ENCODE measurements at regions not wholly inside any gene's neighbourhood (a gene's known extent, or its start where the extent isn't known, plus 50 kb on each side); places are given as distances from the start of the nearest gene placed in this dataset.
A peak's percentile ranks its signal among the peaks of the same experiment; 100 is the strongest.
"Not testable (repeated sequence)": the region's sequence is repeated elsewhere in the genome, so short reads cannot be mapped to it uniquely, and the experiment has no call there.

GRCh38 chr21:28836588-28836987, 156.1 kb downstream of the LTN1 start:
- H3K4me1 ChIP-seq (replicated peaks in 1 of 2); ATAC-seq (replicated peaks in 6 of 8); in situ Hi-C loops (cut with MboI; ENCODE audit: low pct_unique_long_range_greater_than_20kb in 2 of 9, low sequenced_read_pairs in 9 of 9, unreplicated experiment in 9 of 9); H3K27ac ChIP-seq; H3K4me3 ChIP-seq: not testable (repeated sequence)
- WGBS, 10 experiments: 38 to 100% (median 90%) methylated on average over 1 of the region's 1 CpG; no CpG with 5 or more reads in 1 of the 10 experiments

GRCh38 chr21:28834335-28835238, 158.1 kb downstream of the LTN1 start:
- H3K4me1 ChIP-seq (replicated peaks in 1 of 2): no peaks in the 10 kb centered on the region
- ATAC-seq (replicated peaks in 6 of 8): no peak
- H3K27ac ChIP-seq: no peak overlapping the region
- in situ Hi-C loops (cut with MboI; ENCODE audit: low pct_unique_long_range_greater_than_20kb in 2 of 9, low sequenced_read_pairs in 9 of 9, unreplicated experiment in 9 of 9): no loop called here
- 100% methylated on average over 1 of the region's 6 CpGs; no CpG with 5 or more reads in 7 of the 10 experiments for WGBS, 10 experiments
- H3K4me3 ChIP-seq: no peak overlapping the region

GRCh38 chr21:28833609-28834008, 159.1 kb downstream of the LTN1 start:
- in situ Hi-C loops (cut with MboI; ENCODE audit: low pct_unique_long_range_greater_than_20kb in 2 of 9, low sequenced_read_pairs in 9 of 9, unreplicated experiment in 9 of 9): no loop called here
- WGBS, 10 experiments: 54 to 89% (median 69%) methylated on average over 1 to 3 of the region's 3 CpGs; no CpG with 5 or more reads in 1 of the 10 experiments

GRCh38 chr21:28833182-28833581, 159.5 kb downstream of the LTN1 start:
- no peak for ATAC-seq (replicated peaks in 6 of 8)
- Histone ChIP-seq H3K4me3 (no peak overlapping the region), H3K27ac (no peak overlapping the region), H3K4me1 (replicated peaks in 1 of 2) (no peaks in the 10 kb centered on the region)
- in situ Hi-C loops (cut with MboI; ENCODE audit: low pct_unique_long_range_greater_than_20kb in 2 of 9, low sequenced_read_pairs in 9 of 9, unreplicated experiment in 9 of 9): no loop called here
- WGBS, 10 experiments: 71 to 100% (median 90%) methylated on average over 1 of the region's 1 CpG; no CpG with 5 or more reads in 6 of the 10 experiments

More at GRCh38 chr21:28833609-28834008, 159.1 kb downstream of the LTN1 start:
- H3K27ac ChIP-seq: no peak overlapping the region
- H3K4me1 ChIP-seq (replicated peaks in 1 of 2): no peaks in the 10 kb centered on the region
- H3K4me3 ChIP-seq: no peak overlapping the region
- ATAC-seq (replicated peaks in 6 of 8): no peak

- WGBS, 10 experiments: 78 to 100% (median 95%) methylated on average over 1 to 3 of the region's 3 CpGs; no CpG with 5 or more reads in 1 of the 10 experiments
- Histone ChIP-seq H3K27ac (no peak overlapping the region), H3K4me3 (no peak overlapping the region), H3K4me1 (replicated peaks in 1 of 2) (no peaks in the 10 kb centered on the region)
- in situ Hi-C loops (cut with MboI; ENCODE audit: low pct_unique_long_range_greater_than_20kb in 2 of 9, low sequenced_read_pairs in 9 of 9, unreplicated experiment in 9 of 9): no loop called here
- no peak for ATAC-seq (replicated peaks in 6 of 8)
Observed at GRCh38 chr21:28832715-28833061, 160.0 kb downstream of the LTN1 start.

GRCh38 chr21:28832013-28832714, 160.5 kb downstream of the LTN1 start:
- Histone ChIP-seq H3K4me3 (no peak overlapping the region), H3K27ac (no peak overlapping the region), H3K4me1 (replicated peaks in 1 of 2) (no peaks in the 10 kb centered on the region)
- in situ Hi-C loops (cut with MboI; ENCODE audit: low pct_unique_long_range_greater_than_20kb in 2 of 9, low sequenced_read_pairs in 9 of 9, unreplicated experiment in 9 of 9): no loop called here
- 80 to 100% (median 94%) methylated on average over 1 of the region's 1 CpG; no CpG with 5 or more reads in 2 of the 10 experiments for WGBS, 10 experiments
- no peak for ATAC-seq (replicated peaks in 6 of 8)

GRCh38 chr21:28828981-28829380, 163.7 kb downstream of the LTN1 start:
- Histone ChIP-seq H3K27ac (no peak overlapping the region), H3K4me1 (replicated peaks in 1 of 2) (no peaks in the 10 kb centered on the region), H3K4me3 (no peak overlapping the region)
- in situ Hi-C loops (cut with MboI; ENCODE audit: low pct_unique_long_range_greater_than_20kb in 2 of 9, low sequenced_read_pairs in 9 of 9, unreplicated experiment in 9 of 9): no loop called here
- ATAC-seq (replicated peaks in 6 of 8): no peak
- 33 to 100% (median 60%) methylated on average over 1 of the region's 1 CpG; no CpG with 5 or more reads in 3 of the 10 experiments for WGBS, 10 experiments

- in situ Hi-C loops (cut with MboI; ENCODE audit: low pct_unique_long_range_greater_than_20kb in 2 of 9, low sequenced_read_pairs in 9 of 9, unreplicated experiment in 9 of 9): no loop called here
- H3K4me1 ChIP-seq (replicated peaks in 1 of 2): no peaks in the 10 kb centered on the region
- WGBS, 10 experiments: 20 to 95% (median 83%) methylated on average over 1 to 3 of the region's 3 CpGs; no CpG with 5 or more reads in 1 of the 10 experiments
- no peak for ATAC-seq (replicated peaks in 6 of 8)
- H3K27ac ChIP-seq: no peak overlapping the region
- no peak overlapping the region for H3K4me3 ChIP-seq
Observed at GRCh38 chr21:28828021-28828420, 164.7 kb downstream of the LTN1 start.

- WGBS, 10 experiments: 0 to 100% (median 89%) methylated on average over 1 of the region's 1 CpG; no CpG with 5 or more reads in 3 of the 10 experiments
- no peak for ATAC-seq (replicated peaks in 6 of 8)
- in situ Hi-C loops (cut with MboI; ENCODE audit: low pct_unique_long_range_greater_than_20kb in 2 of 9, low sequenced_read_pairs in 9 of 9, unreplicated experiment in 9 of 9): no loop called here
- no peak overlapping the region for H3K4me3 ChIP-seq
- H3K27ac ChIP-seq: no peak overlapping the region
- H3K4me1 ChIP-seq (replicated peaks in 1 of 2): no peaks in the 10 kb centered on the region
Observed at GRCh38 chr21:28827422-28827821, 165.3 kb downstream of the LTN1 start.

GRCh38 chr21:28826569-28826968, 166.1 kb downstream of the LTN1 start:
- H3K4me3 ChIP-seq: no peak overlapping the region
- no peak overlapping the region for H3K27ac ChIP-seq
- in situ Hi-C loops (cut with MboI; ENCODE audit: low pct_unique_long_range_greater_than_20kb in 2 of 9, low sequenced_read_pairs in 9 of 9, unreplicated experiment in 9 of 9): no loop called here
- H3K4me1 ChIP-seq (replicated peaks in 1 of 2): no peaks in the 10 kb centered on the region
- ATAC-seq (replicated peaks in 6 of 8): no peak
- 54 to 88% (median 75%) methylated on average over 2 to 6 of the region's 6 CpGs; no CpG with 5 or more reads in 1 of the 10 experiments for WGBS, 10 experiments

GRCh38 chr21:28826021-28826420, 166.7 kb downstream of the LTN1 start:
- 29 to 100% (median 84%) methylated on average over 1 to 2 of the region's 2 CpGs; no CpG with 5 or more reads in 2 of the 10 experiments for WGBS, 10 experiments
- Histone ChIP-seq H3K4me1 (replicated peaks in 1 of 2) (no peaks in the 10 kb centered on the region), H3K27ac (no peak overlapping the region), H3K4me3 (no peak overlapping the region)
- in situ Hi-C loops (cut with MboI; ENCODE audit: low pct_unique_long_range_greater_than_20kb in 2 of 9, low sequenced_read_pairs in 9 of 9, unreplicated experiment in 9 of 9): no loop called here
- peak in 1 of 8 experiments; percentile 36 for ATAC-seq (replicated peaks in 6 of 8)

- 40 to 100% (median 90%) methylated on average over 1 to 2 of the region's 2 CpGs; no CpG with 5 or more reads in 3 of the 10 experiments for WGBS, 10 experiments
Observed at GRCh38 chr21:28823429-28823828, 169.2 kb downstream of the LTN1 start.

More at GRCh38 chr21:28823429-28823828, 169.2 kb downstream of the LTN1 start:
- Histone ChIP-seq H3K4me1 (replicated peaks in 1 of 2) (no peaks in the 10 kb centered on the region), H3K4me3 (no peak overlapping the region), H3K27ac (no peak overlapping the region)
- in situ Hi-C loops (cut with MboI; ENCODE audit: low pct_unique_long_range_greater_than_20kb in 2 of 9, low sequenced_read_pairs in 9 of 9, unreplicated experiment in 9 of 9): no loop called here
- no peak for ATAC-seq (replicated peaks in 6 of 8)

Measured in motor neuron (in vitro differentiated cells).